HCT116 (cell line): ENCODE measurements at regions not wholly inside any gene's neighbourhood (a gene's known extent, or its start where the extent isn't known, plus 50 kb on each side); places are given as distances from the start of the nearest gene placed in this dataset.

Experiments
- FOSL1 ChIP-seq: IDR thresholded peaks from 2 replicates; pipeline ENCODE4 v1.6.1; 2012; ENCODE audit warnings: low read depth
- JUND ChIP-seq: IDR thresholded peaks from 2 replicates; pipeline ENCODE4 v1.6.1; 2012
- POLR2A ChIP-seq: IDR thresholded peaks from 2 replicates; pipeline ENCODE4 v1.7.0; 2011; ENCODE audit warnings: borderline replicate concordance; ENCODE audit not compliant: insufficient read depth, insufficient read length; ENCODE audit errors: extremely low read depth
- POLR2AphosphoS5 ChIP-seq: IDR thresholded peaks from 2 replicates; pipeline ENCODE4 v1.6.1; 2011; ENCODE audit warnings: mild to moderate bottlenecking, low read depth, low read length, moderate library complexity
- ZNF274 ChIP-seq: fragments of 200-500 bp; sonication (Bioruptor generic); IDR thresholded peaks from 2 replicates; pipeline ENCODE4 v1.6.1; 2014; ENCODE audit warnings: mild to moderate bottlenecking, low read depth, low read length, inconsistent platforms
- TF ChIP-seq, protein P1 (sequence below): IDR thresholded peaks from 2 replicates; pipeline ENCODE4 v1.6.1; 2012; ENCODE audit warnings: low read depth
- TF ChIP-seq, protein P2 (sequence below): IDR thresholded peaks from 2 replicates; pipeline ENCODE4 v1.6.1; 2012
- TF ChIP-seq, protein P3 (sequence below), 3 experiments: fragments of 200-600 bp in 1 of 3; sonication (generic) in 1 of 3; IDR thresholded peaks in 2 of 3; conservative IDR thresholded peaks in 1 of 3; 2 replicates each; pipeline ENCODE4 v1.5.1; 2012 to 2017; ENCODE audit warnings: low read depth in 2 of 3, low read length in 2 of 3, antibody characterized with exemption in 1 of 3, borderline replicate concordance in 1 of 3, control low read depth in 1 of 3, mild to moderate bottlenecking in 1 of 3, mixed read lengths in 1 of 3, mixed run types in 1 of 3, moderate library complexity in 1 of 3; ENCODE audit not compliant: insufficient read depth in 1 of 3

DNA sequence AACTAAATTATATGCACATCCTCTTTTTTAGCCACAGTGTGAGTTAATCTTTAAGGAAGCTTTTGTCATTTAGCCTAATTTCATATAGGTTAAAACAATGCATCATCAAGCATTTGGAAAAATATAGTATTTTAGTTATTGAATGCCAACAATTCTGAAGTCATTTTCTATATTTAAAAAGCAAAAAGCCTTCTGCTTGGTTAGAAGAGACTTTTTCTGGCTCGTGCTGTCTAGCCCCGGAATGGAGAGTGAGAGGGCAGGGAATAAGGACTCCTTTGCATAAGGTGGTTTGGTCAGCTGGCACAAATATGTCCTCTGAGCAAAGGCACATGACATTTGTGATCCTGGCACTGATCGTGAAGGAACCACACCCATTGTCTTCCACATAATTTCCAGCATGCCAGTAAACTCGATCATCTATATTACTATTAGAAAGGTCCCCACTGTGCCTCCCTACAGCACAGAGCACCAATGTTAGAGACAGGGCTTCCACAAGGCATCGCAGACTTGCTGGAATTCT, 393.7 kb upstream of the INTU start:
- TF ChIP-seq, protein P1, sequence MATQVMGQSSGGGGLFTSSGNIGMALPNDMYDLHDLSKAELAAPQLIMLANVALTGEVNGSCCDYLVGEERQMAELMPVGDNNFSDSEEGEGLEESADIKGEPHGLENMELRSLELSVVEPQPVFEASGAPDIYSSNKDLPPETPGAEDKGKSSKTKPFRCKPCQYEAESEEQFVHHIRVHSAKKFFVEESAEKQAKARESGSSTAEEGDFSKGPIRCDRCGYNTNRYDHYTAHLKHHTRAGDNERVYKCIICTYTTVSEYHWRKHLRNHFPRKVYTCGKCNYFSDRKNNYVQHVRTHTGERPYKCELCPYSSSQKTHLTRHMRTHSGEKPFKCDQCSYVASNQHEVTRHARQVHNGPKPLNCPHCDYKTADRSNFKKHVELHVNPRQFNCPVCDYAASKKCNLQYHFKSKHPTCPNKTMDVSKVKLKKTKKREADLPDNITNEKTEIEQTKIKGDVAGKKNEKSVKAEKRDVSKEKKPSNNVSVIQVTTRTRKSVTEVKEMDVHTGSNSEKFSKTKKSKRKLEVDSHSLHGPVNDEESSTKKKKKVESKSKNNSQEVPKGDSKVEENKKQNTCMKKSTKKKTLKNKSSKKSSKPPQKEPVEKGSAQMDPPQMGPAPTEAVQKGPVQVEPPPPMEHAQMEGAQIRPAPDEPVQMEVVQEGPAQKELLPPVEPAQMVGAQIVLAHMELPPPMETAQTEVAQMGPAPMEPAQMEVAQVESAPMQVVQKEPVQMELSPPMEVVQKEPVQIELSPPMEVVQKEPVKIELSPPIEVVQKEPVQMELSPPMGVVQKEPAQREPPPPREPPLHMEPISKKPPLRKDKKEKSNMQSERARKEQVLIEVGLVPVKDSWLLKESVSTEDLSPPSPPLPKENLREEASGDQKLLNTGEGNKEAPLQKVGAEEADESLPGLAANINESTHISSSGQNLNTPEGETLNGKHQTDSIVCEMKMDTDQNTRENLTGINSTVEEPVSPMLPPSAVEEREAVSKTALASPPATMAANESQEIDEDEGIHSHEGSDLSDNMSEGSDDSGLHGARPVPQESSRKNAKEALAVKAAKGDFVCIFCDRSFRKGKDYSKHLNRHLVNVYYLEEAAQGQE = no peak
- TF ChIP-seq POLR2A (no peak), POLR2AphosphoS5 (no peak), ZNF274 (no peak), JUND (no peak), FOSL1 (no peak)
- TF ChIP-seq, protein P2, sequence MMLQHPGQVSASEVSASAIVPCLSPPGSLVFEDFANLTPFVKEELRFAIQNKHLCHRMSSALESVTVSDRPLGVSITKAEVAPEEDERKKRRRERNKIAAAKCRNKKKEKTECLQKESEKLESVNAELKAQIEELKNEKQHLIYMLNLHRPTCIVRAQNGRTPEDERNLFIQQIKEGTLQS = no peak
- TF ChIP-seq, protein P3, sequence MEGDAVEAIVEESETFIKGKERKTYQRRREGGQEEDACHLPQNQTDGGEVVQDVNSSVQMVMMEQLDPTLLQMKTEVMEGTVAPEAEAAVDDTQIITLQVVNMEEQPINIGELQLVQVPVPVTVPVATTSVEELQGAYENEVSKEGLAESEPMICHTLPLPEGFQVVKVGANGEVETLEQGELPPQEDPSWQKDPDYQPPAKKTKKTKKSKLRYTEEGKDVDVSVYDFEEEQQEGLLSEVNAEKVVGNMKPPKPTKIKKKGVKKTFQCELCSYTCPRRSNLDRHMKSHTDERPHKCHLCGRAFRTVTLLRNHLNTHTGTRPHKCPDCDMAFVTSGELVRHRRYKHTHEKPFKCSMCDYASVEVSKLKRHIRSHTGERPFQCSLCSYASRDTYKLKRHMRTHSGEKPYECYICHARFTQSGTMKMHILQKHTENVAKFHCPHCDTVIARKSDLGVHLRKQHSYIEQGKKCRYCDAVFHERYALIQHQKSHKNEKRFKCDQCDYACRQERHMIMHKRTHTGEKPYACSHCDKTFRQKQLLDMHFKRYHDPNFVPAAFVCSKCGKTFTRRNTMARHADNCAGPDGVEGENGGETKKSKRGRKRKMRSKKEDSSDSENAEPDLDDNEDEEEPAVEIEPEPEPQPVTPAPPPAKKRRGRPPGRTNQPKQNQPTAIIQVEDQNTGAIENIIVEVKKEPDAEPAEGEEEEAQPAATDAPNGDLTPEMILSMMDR (IDR thresholded peaks at IDR 0.05 in 2 of 3, conservative IDR thresholded peaks at IDR 0.05 in 1 of 3; ENCODE audit: borderline replicate concordance in 1 of 3, insufficient read depth in 1 of 3, low read depth in 2 of 3, low read length in 2 of 3) = no peak
